Ascending aorta (tissue), 2 donors: ENCODE measurements at regions not wholly inside any gene's neighbourhood (a gene's known extent, or its start where the extent isn't known, plus 50 kb on each side); places are given as distances from the start of the nearest gene placed in this dataset.

Source experiments
- DNase-seq, 2 donors: peaks; one replicate each; pipeline ENCODE4 v3.0.0-alpha.2; 2019; ENCODE audit warnings: low spot score in 2 of 2
- H3K27ac ChIP-seq, 2 donors: fragments of 200-600 bp; sonication (generic); one replicate each; pipeline ENCODE4 v1.5.1; 2016 to 2017; ENCODE audit warnings: mild to moderate bottlenecking in 1 of 2
- H3K27me3 ChIP-seq: fragments of 200-600 bp; sonication (generic); one replicate; pipeline ENCODE4 v1.5.1; 2017
- H3K36me3 ChIP-seq, 2 donors: fragments of 200-600 bp; sonication (generic); one replicate each; pipeline ENCODE4 v1.5.1; 2016
- H3K4me1 ChIP-seq, 2 donors: fragments of 200-600 bp; sonication (generic); one replicate each; pipeline ENCODE4 v1.5.1; 2016 to 2017; ENCODE audit warnings: mild to moderate bottlenecking in 1 of 2
- H3K4me3 ChIP-seq, 2 donors: fragments of 200-600 bp; sonication (generic); one replicate each; pipeline ENCODE4 v1.5.1; 2016 to 2017; ENCODE audit warnings: mild to moderate bottlenecking in 1 of 2
- H3K9me3 ChIP-seq, 2 donors: fragments of 200-600 bp; sonication (generic); one replicate each; pipeline ENCODE4 v1.5.1; 2016
- CTCF ChIP-seq, 3 experiments: fragments of 200-600 bp in 2 of 3; fragments of 450-650 bp in 1 of 3; sonication (generic) in 2 of 3; IDR thresholded peaks; one replicate each; pipeline ENCODE4 v1.5.1; 2016 to 2019; ENCODE audit warnings: antibody characterized with exemption in 3 of 3, mild to moderate bottlenecking in 1 of 3, moderate library complexity in 1 of 3
- intact Hi-C: fragments of 100-400 bp; cut with DNase I; formaldehyde crosslinking; loops from one replicate; pipeline ENCODE4 v1.15.1; 2023

GRCh38 chr14:101349108-101349507 lies 212.2 kb upstream of the DIO3 start:
- DNase-seq = no peak
- TF ChIP-seq CTCF (IDR thresholded peaks at IDR 0.05) = no peak
- no peak overlapping the region for H3K4me3 ChIP-seq
- H3K27ac ChIP-seq = no peak overlapping the region
- H3K4me1 ChIP-seq = no peaks in the 10 kb centered on the region
- intact Hi-C loops = no loop called here
- no peaks in the 10 kb centered on the region for H3K36me3 ChIP-seq
- peaks cover 0 to 2% of the 10 kb centered on the region in 2 donors for H3K9me3 ChIP-seq
- no peaks in the 10 kb centered on the region for H3K27me3 ChIP-seq

GRCh38 chr14:101350021-101350420 lies 211.3 kb upstream of the DIO3 start:
- Histone ChIP-seq H3K4me1 (no peaks in the 10 kb centered on the region), H3K36me3 (no peaks in the 10 kb centered on the region), H3K27me3 (no peaks in the 10 kb centered on the region), H3K27ac (no peak overlapping the region), H3K4me3 (no peak overlapping the region), H3K9me3 (peaks cover 0 to 11% of the 10 kb centered on the region in 2 donors)
- peak in 1 of 2 donors; percentile 44 for DNase-seq
- TF ChIP-seq CTCF (IDR thresholded peaks at IDR 0.05) = no peak
- intact Hi-C loops = no loop called here

GRCh38 chr14:101350691-101351090 lies 210.6 kb upstream of the DIO3 start:
- Histone ChIP-seq H3K27me3 (no peaks in the 10 kb centered on the region), H3K9me3 (peaks cover 0 to 11% of the 10 kb centered on the region in 2 donors), H3K27ac (no peak overlapping the region), H3K36me3 (no peaks in the 10 kb centered on the region), H3K4me3 (no peak overlapping the region), H3K4me1 (no peaks in the 10 kb centered on the region)
- peak in 1 of 2 donors; percentile 38 for DNase-seq
- no peak for TF ChIP-seq CTCF (IDR thresholded peaks at IDR 0.05)
- intact Hi-C loops = no loop called here

GRCh38 chr14:101351146-101351545 lies 210.1 kb upstream of the DIO3 start:
- Histone ChIP-seq H3K36me3 (no peaks in the 10 kb centered on the region), H3K9me3 (peaks cover 0 to 11% of the 10 kb centered on the region in 2 donors), H3K27me3 (no peaks in the 10 kb centered on the region), H3K27ac (no peak overlapping the region), H3K4me1 (no peaks in the 10 kb centered on the region), H3K4me3 (no peak overlapping the region)
- no peak for TF ChIP-seq CTCF (IDR thresholded peaks at IDR 0.05)
- intact Hi-C loops = no loop called here
- no peak for DNase-seq

GRCh38 chr14:101351769-101352168 lies 209.5 kb upstream of the DIO3 start:
- Histone ChIP-seq H3K36me3 (no peaks in the 10 kb centered on the region), H3K4me1 (no peaks in the 10 kb centered on the region), H3K9me3 (peaks cover 0 to 11% of the 10 kb centered on the region in 2 donors), H3K27me3 (no peaks in the 10 kb centered on the region), H3K4me3 (no peak overlapping the region), H3K27ac (no peak overlapping the region)
- intact Hi-C loops = no loop called here
- no peak for DNase-seq
- no peak for TF ChIP-seq CTCF (IDR thresholded peaks at IDR 0.05)

- Histone ChIP-seq H3K4me1 (no peaks in the 10 kb centered on the region), H3K36me3 (no peaks in the 10 kb centered on the region), H3K27ac (no peak overlapping the region), H3K27me3 (no peaks in the 10 kb centered on the region), H3K4me3 (no peak overlapping the region), H3K9me3 (peaks cover 0 to 11% of the 10 kb centered on the region in 2 donors)
- TF ChIP-seq CTCF (IDR thresholded peaks at IDR 0.05) = no peak
- no peak for DNase-seq
- intact Hi-C loops = no loop called here
Observed at GRCh38 chr14:101352567-101352966, 208.7 kb upstream of the DIO3 start.
